GM12892 (cell line): ENCODE measurements at regions not wholly inside any gene's neighbourhood (a gene's known extent, or its start where the extent isn't known, plus 50 kb on each side); places are given as distances from the start of the nearest gene placed in this dataset.

ENCODE experiments used
- POLR2A ChIP-seq: IDR thresholded peaks from 2 replicates; pipeline ENCODE4 v1.6.1; 2011; ENCODE audit warnings: low read depth, low read length, control low read depth
- TAF1 ChIP-seq: IDR thresholded peaks from 2 replicates; pipeline ENCODE4 v1.6.1; 2011; ENCODE audit warnings: low read depth, mild to moderate bottlenecking, control low read depth, low read length, borderline replicate concordance

- TF ChIP-seq POLR2A: no peak
- no peak for TF ChIP-seq TAF1
Observed at GRCh38 chr20:40225596-40225995, 463.4 kb downstream of the MAFB start.
